ENCODE measurements at regions not wholly inside any gene's neighbourhood (a gene's known extent, or its start where the extent isn't known, plus 50 kb on each side); places are given as distances from the start of the nearest gene placed in this dataset.

- H3K27me3 ChIP-seq (ENCODE audit: control insufficient read depth in 1 of 2, insufficient read depth in 2 of 2, low read length in 2 of 2), result no peaks in the 10 kb centered on the region
- WGBS (ENCODE audit: low lambda C conversion rate), result 0% methylated on average over 1 of the region's 1 CpG
- H3K9ac ChIP-seq (ENCODE audit: insufficient read depth, low read depth, low read length), result no peak overlapping the region
- H3K4me1 ChIP-seq (ENCODE audit: insufficient read depth, low read length), result no peaks in the 10 kb centered on the region
- no peaks in the 10 kb centered on the region for H3K79me2 ChIP-seq (ENCODE audit: insufficient read depth, low read length)
- TF ChIP-seq ZNF337 (CRISPR knock-in tag; IDR thresholded peaks at IDR 0.05; ENCODE audit: borderline replicate concordance, low read depth), result no peak
- no peak for TF ChIP-seq ZNF451 (CRISPR knock-in tag; IDR thresholded peaks at IDR 0.05)
- no peak for TF ChIP-seq TEF (CRISPR knock-in tag; IDR thresholded peaks at IDR 0.05)
- TF ChIP-seq CREB1 (IDR thresholded peaks at IDR 0.05), result peak; percentile 95
- TF ChIP-seq CREB1 (CRISPR knock-in tag; IDR thresholded peaks at IDR 0.05), result no peak
- TF ChIP-seq TBP (CRISPR knock-in tag; IDR thresholded peaks at IDR 0.05), result no peak
- TF ChIP-seq ATF7 (IDR thresholded peaks at IDR 0.05), result peak; percentile 96
- TF ChIP-seq ATF7 (CRISPR knock-in tag; IDR thresholded peaks at IDR 0.05), result no peak
- no peak for TF ChIP-seq MYC (CRISPR knock-in tag; IDR thresholded peaks at IDR 0.05; ENCODE audit: borderline replicate concordance)
- TF ChIP-seq FOSL2 (CRISPR knock-in tag; IDR thresholded peaks at IDR 0.05), result no peak
- TF ChIP-seq HNRNPLL (IDR thresholded peaks at IDR 0.05; ENCODE audit: low read depth, low read length, poor library complexity, severe bottlenecking), result no peak
- no peak for TF ChIP-seq KLF13 (CRISPR knock-in tag; IDR thresholded peaks at IDR 0.05)
- no peak for TF ChIP-seq ZNF124 (CRISPR knock-in tag; IDR thresholded peaks at IDR 0.05)
- no peak for TF ChIP-seq ERF (CRISPR knock-in tag; IDR thresholded peaks at IDR 0.05)
- no peak for TF ChIP-seq GFI1 (CRISPR knock-in tag; IDR thresholded peaks at IDR 0.05; ENCODE audit: borderline replicate concordance)
- no peak for TF ChIP-seq RXRA (CRISPR knock-in tag; IDR thresholded peaks at IDR 0.05)
- ChIA-PET CTCF (ENCODE audit: low intra/inter-chr PET ratio, low total read pairs) (no interaction called here), POLR2A (no interaction called here)
- no peak overlapping the region for H3K27ac ChIP-seq (ENCODE audit: extremely low read length, insufficient read depth, low read length)
- no peak overlapping the region for H3K4me3 ChIP-seq (replicated peaks in 1 of 3; ENCODE audit: insufficient read depth in 1 of 3, low read depth in 2 of 3, low read length in 3 of 3)
- no peak for DNase-seq (ENCODE audit: low spot score)
- no peak overlapping the region for H2AFZ ChIP-seq (ENCODE audit: low read length)
- FAIRE-seq, result no peak
- H3K4me2 ChIP-seq (ENCODE audit: low read depth, low read length), result no peak overlapping the region
- no TSS peak for BruUV-seq (replicated peaks)
- H3K9me3 ChIP-seq (ENCODE audit: low read length), result peaks cover 93% of the 10 kb centered on the region
- no peaks in the 10 kb centered on the region for H4K20me1 ChIP-seq (ENCODE audit: insufficient read depth, low read length)
- in situ Hi-C loops (cut with HindIII; ENCODE audit: extremely low pct_ligation_motif_present, low pct_unique_long_range_greater_than_20kb), result no loop called here
- no peaks in the 10 kb centered on the region for H3K36me3 ChIP-seq (replicated peaks in 1 of 2; ENCODE audit: control insufficient read depth in 1 of 2, insufficient read depth in 2 of 2, low read length in 2 of 2)
- ATAC-seq, result no peak
- intact Hi-C loops (cut with micrococcal nuclease; ENCODE audit: unreplicated experiment), result no loop called here
Observed at GRCh38 chr14:44417809-44418208, 89.3 kb downstream of the FSCB start.
